Globus pallidus (tissue), 1 donor: ENCODE measurements at regions not wholly inside any gene's neighbourhood (a gene's known extent, or its start where the extent isn't known, plus 50 kb on each side); places are given as distances from the start of the nearest gene placed in this dataset.
A peak's percentile ranks its signal among the peaks of the same experiment; 100 is the strongest.

Experiments
- DNase-seq: peaks from one replicate; pipeline ENCODE4 v3.0.0-alpha.2; 2015; ENCODE audit warnings: low spot score

- no peak for DNase-seq
Observed at GRCh38 chr2:175463169-175463568, 281.7 kb upstream of the ATP5MC3 start.

- no peak for DNase-seq
Observed at GRCh38 chr2:175462246-175462645, 280.7 kb upstream of the ATP5MC3 start.

- no peak for DNase-seq
Observed at GRCh38 chr2:175461839-175462238, 280.3 kb upstream of the ATP5MC3 start.

GRCh38 chr2:175457895-175458448 is 276.5 kb upstream of the ATP5MC3 start:
- DNase-seq, result no peak

- no peak for DNase-seq
Observed at GRCh38 chr2:175454953-175455389, 273.5 kb upstream of the ATP5MC3 start.

GRCh38 chr2:175450029-175450760 is 268.7 kb upstream of the ATP5MC3 start:
- DNase-seq, result no peak

- no peak for DNase-seq
Observed at GRCh38 chr2:175449616-175450015, 268.1 kb upstream of the ATP5MC3 start.

- no peak for DNase-seq
Observed at GRCh38 chr2:175446201-175446600, 264.7 kb upstream of the ATP5MC3 start.

- no peak for DNase-seq
Observed at GRCh38 chr2:175445281-175445680, 263.8 kb upstream of the ATP5MC3 start.

- DNase-seq, result no peak
Observed at GRCh38 chr2:175442441-175442840, 260.9 kb upstream of the ATP5MC3 start.

- no peak for DNase-seq
Observed at GRCh38 chr2:175441181-175441761, 259.8 kb upstream of the ATP5MC3 start.

GRCh38 chr2:175439416-175439815 is 257.9 kb upstream of the ATP5MC3 start:
- DNase-seq, result no peak

- DNase-seq, result no peak
Observed at GRCh38 chr2:175437167-175437566, 255.7 kb upstream of the ATP5MC3 start.

GRCh38 chr2:175436076-175436475 is 254.6 kb upstream of the ATP5MC3 start:
- DNase-seq, result no peak

- no peak for DNase-seq
Observed at GRCh38 chr2:175435012-175435411, 253.5 kb upstream of the ATP5MC3 start.

- DNase-seq, result no peak
Observed at GRCh38 chr2:175432793-175433192, 251.3 kb upstream of the ATP5MC3 start.

- DNase-seq, result no peak
Observed at GRCh38 chr2:175432021-175432420, 250.5 kb upstream of the ATP5MC3 start.

- DNase-seq, result no peak
Observed at GRCh38 chr2:175431101-175431946, 249.8 kb upstream of the ATP5MC3 start.

- DNase-seq, result no peak
Observed at GRCh38 chr2:175430236-175430635, 248.7 kb upstream of the ATP5MC3 start.

GRCh38 chr2:175418224-175418835 is 236.8 kb upstream of the ATP5MC3 start:
- no peak for DNase-seq

- DNase-seq, result peak; percentile 13
Observed at GRCh38 chr2:175414882-175415487, 233.5 kb upstream of the ATP5MC3 start.
